GM23248 (cell line): ENCODE measurements at regions not wholly inside any gene's neighbourhood (a gene's known extent, or its start where the extent isn't known, plus 50 kb on each side); places are given as distances from the start of the nearest gene placed in this dataset.

ENCODE experiments used
- DNase-seq: peaks from one replicate; pipeline ENCODE4 v3.0.0-alpha.2; 2015
- H2AFZ ChIP-seq: fragments of 200-600 bp; sonication (generic); 2 replicates; pipeline ENCODE4 v1.6.1; 2016; ENCODE audit warnings: antibody characterized with exemption
- H3F3A ChIP-seq: fragments of 200-600 bp; sonication (generic); 2 replicates; pipeline ENCODE4 v1.6.1; 2016; ENCODE audit warnings: mild to moderate bottlenecking, antibody characterized with exemption, mixed run types; ENCODE audit not compliant: insufficient read depth
- H3K27ac ChIP-seq: fragments of 200-600 bp; sonication (generic); 2 replicates; pipeline ENCODE4 v1.5.1; 2016; ENCODE audit warnings: mild to moderate bottlenecking
- H3K27me3 ChIP-seq: fragments of 200-600 bp; sonication (generic); replicated peaks from 2 replicates; pipeline ENCODE4 v1.6.1; 2016; ENCODE audit warnings: mild to moderate bottlenecking; ENCODE audit not compliant: insufficient read depth
- H3K36me3 ChIP-seq: fragments of 200-600 bp; sonication (generic); 2 replicates; pipeline ENCODE4 v1.6.1; 2016; ENCODE audit warnings: low read depth, mild to moderate bottlenecking
- H3K4me1 ChIP-seq: fragments of 200-600 bp; sonication (generic); 2 replicates; pipeline ENCODE4 v1.6.1; 2016; ENCODE audit warnings: mild to moderate bottlenecking; ENCODE audit not compliant: insufficient read depth
- H3K4me2 ChIP-seq: fragments of 200-600 bp; sonication (generic); one replicate; pipeline ENCODE4 v1.6.1; 2016; ENCODE audit warnings: mild to moderate bottlenecking; ENCODE audit not compliant: unreplicated experiment
- H3K4me3 ChIP-seq: fragments of 200-600 bp; sonication (generic); 2 replicates; pipeline ENCODE4 v1.5.1; 2016; ENCODE audit warnings: mild to moderate bottlenecking
- H3K79me2 ChIP-seq: fragments of 200-600 bp; sonication (generic); 2 replicates; pipeline ENCODE4 v1.6.1; 2016; ENCODE audit warnings: mild to moderate bottlenecking; ENCODE audit not compliant: insufficient read depth
- H3K9ac ChIP-seq: fragments of 200-600 bp; sonication (generic); 2 replicates; pipeline ENCODE4 v1.6.1; 2016; ENCODE audit warnings: mild to moderate bottlenecking
- H3K9me2 ChIP-seq: fragments of 200-600 bp; sonication (generic); 2 replicates; pipeline ENCODE4 v1.6.1; 2016; ENCODE audit warnings: mixed run types, mild to moderate bottlenecking, moderate library complexity; ENCODE audit not compliant: insufficient read depth
- H3K9me3 ChIP-seq: fragments of 200-600 bp; sonication (generic); one replicate; pipeline ENCODE4 v1.6.1; 2017; ENCODE audit warnings: low read depth
- H4K20me1 ChIP-seq: fragments of 200-600 bp; sonication (generic); 2 replicates; pipeline ENCODE4 v1.6.0; 2016; ENCODE audit not compliant: insufficient read depth
- EZH2 ChIP-seq: fragments of 200-600 bp; sonication (generic); IDR thresholded peaks from 2 replicates; pipeline ENCODE4 v1.6.1; 2018; ENCODE audit warnings: antibody characterized with exemption, mild to moderate bottlenecking; ENCODE audit not compliant: insufficient read depth, poor library complexity, severe bottlenecking
- EZH2phosphoT487 ChIP-seq: fragments of 200-600 bp; sonication (generic); IDR thresholded peaks from 2 replicates; pipeline ENCODE4 v1.6.1; 2018; ENCODE audit warnings: antibody characterized with exemption, moderate library complexity, mild to moderate bottlenecking, low read depth; ENCODE audit not compliant: insufficient read depth
- WGBS, 2 experiments: methylation state at CpG; one replicate each; pipeline ENCODE4 v1.1.6; 2015 to 2017; ENCODE audit warnings: low lambda C conversion rate in 2 of 2, low coverage in 1 of 2; ENCODE audit errors: missing lambda C conversion rate in 2 of 2; 5-methylcytosine and 5-hydroxymethylcytosine counted together
- in situ Hi-C: fragments of 300-500 bp; cut with MboI; formaldehyde crosslinking; loops from 2 replicates; pipeline ENCODE4 v1.15.0; 2020

DNA sequence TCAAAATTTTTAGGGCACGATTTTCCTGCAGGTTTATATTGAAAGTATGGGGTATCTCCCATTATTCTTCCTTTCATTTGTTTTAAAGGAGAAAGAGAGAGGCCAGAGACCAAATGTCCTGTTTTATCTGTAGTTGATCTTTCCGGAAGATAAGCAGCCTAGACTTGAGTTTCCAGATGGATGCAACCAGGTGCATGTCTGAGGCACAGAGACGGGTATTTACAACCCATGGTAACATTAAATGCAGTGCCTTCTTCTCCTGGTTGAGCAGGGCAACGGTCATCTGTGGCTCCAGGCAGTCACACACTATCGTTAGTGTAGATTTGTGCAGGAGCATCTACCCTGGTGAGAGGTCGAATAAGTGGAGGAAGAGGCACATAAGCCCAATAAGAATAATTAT, 1507.1 kb downstream of the UQCRFS1 start:
- H3K4me1 ChIP-seq: no peaks in the 10 kb centered on the region
- no peak overlapping the region for H3K27ac ChIP-seq
- no peak overlapping the region for H2AFZ ChIP-seq
- no peak for DNase-seq
- no peaks in the 10 kb centered on the region for H3K36me3 ChIP-seq
- H3K4me3 ChIP-seq: no peak overlapping the region
- no peak overlapping the region for H3K4me2 ChIP-seq
- no peaks in the 10 kb centered on the region for H4K20me1 ChIP-seq
- H3F3A ChIP-seq: no peaks in the 10 kb centered on the region
- TF ChIP-seq EZH2phosphoT487 (no peak), EZH2 (no peak)
- no peaks in the 10 kb centered on the region for H3K79me2 ChIP-seq
- in situ Hi-C loops: no loop called here
- no peaks in the 10 kb centered on the region for H3K27me3 ChIP-seq
- H3K9me3 ChIP-seq: no peaks in the 10 kb centered on the region
- no peaks in the 10 kb centered on the region for H3K9me2 ChIP-seq
- no peak overlapping the region for H3K9ac ChIP-seq
- WGBS, 2 experiments: 12 to 19% methylated on average over 6 of the region's 6 CpGs

DNA sequence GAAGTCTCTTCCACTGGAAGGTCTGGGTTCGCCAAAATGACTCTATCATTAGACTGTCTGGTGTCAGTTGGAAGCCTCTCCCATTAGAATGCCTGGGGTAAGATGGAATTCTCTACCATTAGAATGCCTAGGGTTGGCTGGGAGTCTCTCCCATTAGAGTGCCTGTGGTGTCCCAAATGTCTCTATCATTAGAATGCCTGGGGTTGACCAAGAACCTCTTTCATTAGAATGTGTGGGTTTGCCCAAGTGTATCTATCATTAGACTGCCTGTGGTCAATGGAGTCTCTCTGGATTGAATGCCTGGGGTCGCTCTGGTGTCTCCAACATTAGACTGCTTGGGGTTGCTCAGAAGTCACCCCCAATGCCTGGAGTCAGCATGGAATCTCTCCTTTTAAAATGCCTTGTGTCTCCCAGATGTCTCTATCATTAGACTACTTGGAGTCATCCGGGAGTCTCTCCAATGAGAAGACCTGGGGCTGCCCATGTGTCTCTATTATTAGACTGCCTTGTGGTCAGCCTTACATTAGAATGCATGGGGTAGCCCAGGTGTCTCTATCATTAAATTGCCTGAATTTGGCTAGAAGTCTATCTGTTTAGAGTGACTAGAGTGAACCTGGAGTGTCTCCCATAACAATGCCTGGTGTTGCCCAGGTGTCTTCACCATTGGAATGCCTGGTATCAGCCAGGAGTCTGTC, 1518.4 kb downstream of the UQCRFS1 start:
- 25 to 35% methylated on average over 3 of the region's 3 CpGs for WGBS, 2 experiments
- H3K4me1 ChIP-seq: no peaks in the 10 kb centered on the region
- no peaks in the 10 kb centered on the region for H3K9me2 ChIP-seq
- H3K9ac ChIP-seq: no peak overlapping the region
- no peak overlapping the region for H3K4me3 ChIP-seq
- no peak overlapping the region for H3K27ac ChIP-seq
- no peak for DNase-seq
- H3F3A ChIP-seq: no peaks in the 10 kb centered on the region
- no peaks in the 10 kb centered on the region for H3K36me3 ChIP-seq
- H3K9me3 ChIP-seq: no peaks in the 10 kb centered on the region
- no peaks in the 10 kb centered on the region for H3K79me2 ChIP-seq
- no peak overlapping the region for H3K4me2 ChIP-seq
- H4K20me1 ChIP-seq: no peaks in the 10 kb centered on the region
- H3K27me3 ChIP-seq: no peaks in the 10 kb centered on the region
- in situ Hi-C loops: no loop called here
- H2AFZ ChIP-seq: no peak overlapping the region
- TF ChIP-seq EZH2phosphoT487 (no peak), EZH2 (no peak)

DNA sequence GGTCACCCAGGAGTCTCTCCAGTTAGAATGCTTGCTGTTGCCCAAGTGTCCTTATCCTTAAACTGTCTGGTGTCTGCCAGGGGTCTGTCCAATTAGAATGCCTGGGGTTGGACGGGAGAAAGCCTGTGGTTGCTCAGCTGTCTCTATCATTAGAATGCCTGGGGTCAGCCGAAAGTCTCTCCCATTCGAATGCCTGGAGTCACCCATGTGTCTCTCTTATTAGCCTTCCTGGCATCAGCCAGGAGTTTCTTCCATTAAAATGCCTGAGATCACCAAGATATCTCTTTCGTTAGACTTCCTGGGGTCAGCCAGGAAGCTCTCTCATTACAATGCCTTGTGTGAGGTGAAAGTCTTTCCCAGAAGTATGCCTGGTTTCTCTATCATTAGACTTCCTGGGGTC, 1521.0 kb downstream of the UQCRFS1 start:
- H2AFZ ChIP-seq: no peak overlapping the region
- no peaks in the 10 kb centered on the region for H3K36me3 ChIP-seq
- H3K9me2 ChIP-seq: no peaks in the 10 kb centered on the region
- in situ Hi-C loops: no loop called here
- H3K4me3 ChIP-seq: no peak overlapping the region
- H3K9me3 ChIP-seq: no peaks in the 10 kb centered on the region
- DNase-seq: no peak
- H4K20me1 ChIP-seq: no peaks in the 10 kb centered on the region
- no peaks in the 10 kb centered on the region for H3K79me2 ChIP-seq
- no peak overlapping the region for H3K4me2 ChIP-seq
- 20 to 32% methylated on average over 4 of the region's 4 CpGs for WGBS, 2 experiments
- H3K27ac ChIP-seq: no peak overlapping the region
- H3K27me3 ChIP-seq: no peaks in the 10 kb centered on the region
- H3F3A ChIP-seq: no peaks in the 10 kb centered on the region
- H3K4me1 ChIP-seq: no peaks in the 10 kb centered on the region
- TF ChIP-seq EZH2 (no peak), EZH2phosphoT487 (no peak)
- H3K9ac ChIP-seq: no peak overlapping the region

DNA sequence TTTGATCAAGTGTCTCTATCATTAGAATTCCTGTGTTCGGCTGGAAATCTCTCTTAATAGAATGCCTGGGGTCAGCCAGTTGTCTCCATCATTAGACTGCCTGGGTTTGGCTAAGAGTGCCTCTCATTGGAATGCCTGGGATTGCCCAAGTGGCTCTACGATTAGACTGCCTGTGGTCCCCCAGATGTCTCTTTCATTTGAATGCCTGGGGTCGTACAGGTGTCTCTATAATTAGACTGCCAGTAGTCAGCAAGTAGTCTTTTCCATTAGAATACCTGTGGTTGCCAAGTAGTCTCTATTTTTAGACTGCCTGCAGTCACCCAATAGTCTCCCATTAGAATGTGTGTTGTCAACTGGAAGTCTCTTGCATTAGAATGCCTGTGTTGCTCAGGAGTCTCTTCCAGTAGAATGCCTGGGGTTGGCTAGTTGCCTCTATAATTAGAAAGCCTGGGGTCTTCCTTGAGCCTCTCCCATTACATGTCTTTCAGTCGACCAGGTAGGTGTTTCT, 1523.2 kb downstream of the UQCRFS1 start:
- H3K27me3 ChIP-seq: no peaks in the 10 kb centered on the region
- no peak overlapping the region for H3K4me3 ChIP-seq
- TF ChIP-seq EZH2: no peak
- H2AFZ ChIP-seq: no peak overlapping the region
- no peak overlapping the region for H3K27ac ChIP-seq
- no peaks in the 10 kb centered on the region for H3K9me3 ChIP-seq
- DNase-seq: no peak
- H4K20me1 ChIP-seq: no peaks in the 10 kb centered on the region
- in situ Hi-C loops: no loop called here
- no peaks in the 10 kb centered on the region for H3F3A ChIP-seq
- H3K79me2 ChIP-seq: no peaks in the 10 kb centered on the region
- H3K4me1 ChIP-seq: no peaks in the 10 kb centered on the region
- H3K9ac ChIP-seq: no peak overlapping the region
- no peak overlapping the region for H3K4me2 ChIP-seq
- WGBS, 2 experiments: 11 to 16% methylated on average over 4 of the region's 4 CpGs
- H3K36me3 ChIP-seq: no peaks in the 10 kb centered on the region
- no peaks in the 10 kb centered on the region for H3K9me2 ChIP-seq
